ENCODE measurements at regions not wholly inside any gene's neighbourhood (a gene's known extent, or its start where the extent isn't known, plus 50 kb on each side); places are given as distances from the start of the nearest gene placed in this dataset.

DNA sequence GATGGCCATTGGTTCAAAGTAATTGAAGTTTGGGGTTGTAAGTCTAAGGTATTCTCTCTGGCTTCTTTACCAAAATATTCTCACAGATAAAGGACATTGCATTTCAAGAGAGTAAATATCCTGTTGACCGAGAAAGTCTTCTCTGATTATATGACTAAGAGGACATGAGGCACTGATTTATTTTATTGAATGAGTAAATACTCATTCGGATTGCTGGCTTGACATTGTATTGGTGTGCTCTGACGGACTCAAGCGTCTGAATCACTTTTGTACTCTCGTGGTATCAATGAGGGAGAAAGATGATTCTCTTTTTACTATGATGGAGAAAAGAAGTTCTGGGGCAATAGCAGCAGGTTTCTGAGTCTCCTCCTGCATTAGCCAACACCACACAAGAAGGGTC lies 205.3 kb upstream of the RRP15 start:
- Mint-ChIP-seq H3K27me3 (ENCODE audit: insufficient read depth) (no peaks in the 10 kb centered on the region; the same call in 1 of the 2 replicates), H3K27ac (no peak overlapping the region), H3K4me3 (no peak overlapping the region), H3K9me3 (peaks cover 49% of the 10 kb centered on the region), H3K36me3 (ENCODE audit: low read depth) (peaks cover 14% of the 10 kb centered on the region), H3K4me1 (ENCODE audit: low read depth) (no peaks in the 10 kb centered on the region)
- TF ChIP-seq, protein P1, sequence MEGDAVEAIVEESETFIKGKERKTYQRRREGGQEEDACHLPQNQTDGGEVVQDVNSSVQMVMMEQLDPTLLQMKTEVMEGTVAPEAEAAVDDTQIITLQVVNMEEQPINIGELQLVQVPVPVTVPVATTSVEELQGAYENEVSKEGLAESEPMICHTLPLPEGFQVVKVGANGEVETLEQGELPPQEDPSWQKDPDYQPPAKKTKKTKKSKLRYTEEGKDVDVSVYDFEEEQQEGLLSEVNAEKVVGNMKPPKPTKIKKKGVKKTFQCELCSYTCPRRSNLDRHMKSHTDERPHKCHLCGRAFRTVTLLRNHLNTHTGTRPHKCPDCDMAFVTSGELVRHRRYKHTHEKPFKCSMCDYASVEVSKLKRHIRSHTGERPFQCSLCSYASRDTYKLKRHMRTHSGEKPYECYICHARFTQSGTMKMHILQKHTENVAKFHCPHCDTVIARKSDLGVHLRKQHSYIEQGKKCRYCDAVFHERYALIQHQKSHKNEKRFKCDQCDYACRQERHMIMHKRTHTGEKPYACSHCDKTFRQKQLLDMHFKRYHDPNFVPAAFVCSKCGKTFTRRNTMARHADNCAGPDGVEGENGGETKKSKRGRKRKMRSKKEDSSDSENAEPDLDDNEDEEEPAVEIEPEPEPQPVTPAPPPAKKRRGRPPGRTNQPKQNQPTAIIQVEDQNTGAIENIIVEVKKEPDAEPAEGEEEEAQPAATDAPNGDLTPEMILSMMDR (IDR thresholded peaks at IDR 0.05) = no peak
- no peak for DNase-seq

DNA sequence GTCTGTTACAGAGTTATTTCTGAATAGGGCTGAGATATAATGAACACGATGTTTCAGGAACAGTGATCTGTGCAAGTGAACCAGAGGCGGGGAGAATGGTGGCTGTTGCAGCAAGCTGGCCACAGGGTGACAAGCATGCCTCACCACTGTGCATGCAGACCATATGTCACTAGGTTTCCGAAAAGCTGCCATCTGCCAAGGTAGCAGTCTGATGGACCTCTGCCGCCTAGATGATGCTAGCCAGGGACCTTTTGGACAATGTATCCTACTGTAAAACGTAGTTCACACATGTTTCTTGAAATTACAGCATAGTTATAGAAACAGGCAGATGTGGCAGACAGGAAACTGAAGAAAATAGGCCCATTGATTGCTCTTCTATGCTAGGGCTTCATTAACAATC lies 204.2 kb upstream of the RRP15 start:
- Mint-ChIP-seq H3K36me3 (ENCODE audit: low read depth) (peaks cover 14% of the 10 kb centered on the region), H3K27ac (no peak overlapping the region), H3K4me3 (no peak overlapping the region), H3K27me3 (ENCODE audit: insufficient read depth) (no peaks in the 10 kb centered on the region; the same call in 1 of the 2 replicates), H3K4me1 (ENCODE audit: low read depth) (no peaks in the 10 kb centered on the region), H3K9me3 (peaks cover 48% of the 10 kb centered on the region)
- no peak for DNase-seq
- TF ChIP-seq, protein P1 (IDR thresholded peaks at IDR 0.05) = no peak

DNA sequence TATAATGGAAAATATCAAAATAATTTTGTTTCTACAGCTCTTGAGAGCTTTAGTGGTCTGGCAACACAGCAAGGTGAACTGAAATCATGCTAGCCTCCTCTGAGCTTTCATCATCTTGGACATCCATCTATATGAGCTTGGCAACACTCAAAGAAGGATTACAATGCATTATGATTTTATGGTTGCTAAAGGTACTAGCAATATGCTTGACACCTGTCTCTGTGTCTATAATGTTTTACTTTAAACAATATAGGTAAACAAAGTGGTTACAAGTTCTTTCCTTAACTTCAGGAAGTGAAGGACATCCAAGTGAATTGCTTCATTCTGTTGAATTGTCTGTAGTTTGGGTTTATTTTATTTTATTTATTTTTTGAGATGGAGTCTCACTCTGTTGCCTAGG lies 203.7 kb upstream of the RRP15 start:
- TF ChIP-seq, protein P1 (IDR thresholded peaks at IDR 0.05) = no peak
- no peak overlapping the region for H3K27ac Mint-ChIP-seq
- H3K4me3 Mint-ChIP-seq = no peak overlapping the region
- H3K4me1 Mint-ChIP-seq (ENCODE audit: low read depth) = no peaks in the 10 kb centered on the region
- H3K27me3 Mint-ChIP-seq (ENCODE audit: insufficient read depth) = no peaks in the 10 kb centered on the region; the same call in 1 of the 2 replicates
- peaks cover 13% of the 10 kb centered on the region for H3K36me3 Mint-ChIP-seq (ENCODE audit: low read depth)
- H3K9me3 Mint-ChIP-seq = peaks cover 48% of the 10 kb centered on the region
- no peak for DNase-seq

DNA sequence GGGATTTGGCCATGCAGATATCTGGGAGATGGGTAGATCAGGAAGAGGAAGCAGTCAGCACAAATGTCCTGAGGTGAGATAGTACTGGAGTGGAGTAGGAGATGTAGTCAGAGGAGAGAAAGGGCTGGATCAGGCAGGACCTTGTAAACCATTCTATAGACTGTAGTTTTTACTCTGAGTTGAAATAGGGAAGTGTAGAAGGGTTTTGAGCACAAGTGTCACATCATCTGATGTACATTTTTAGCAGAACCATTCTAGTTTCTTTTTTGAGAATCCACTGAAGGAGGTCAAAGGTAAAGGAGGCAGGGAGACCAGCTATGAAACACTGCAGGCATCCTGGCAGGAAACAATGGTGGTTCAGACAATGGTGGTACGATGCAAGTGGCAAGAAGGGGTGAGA lies 194.6 kb upstream of the RRP15 start:
- TF ChIP-seq, protein P1 (IDR thresholded peaks at IDR 0.05) = no peak
- H3K9me3 Mint-ChIP-seq = peaks cover 19% of the 10 kb centered on the region
- H3K36me3 Mint-ChIP-seq (ENCODE audit: low read depth) = no peaks in the 10 kb centered on the region
- no peak overlapping the region for H3K27ac Mint-ChIP-seq
- H3K4me3 Mint-ChIP-seq = no peak overlapping the region
- H3K27me3 Mint-ChIP-seq (ENCODE audit: insufficient read depth) = peaks cover 2% of the 10 kb centered on the region; the same call in 1 of the 2 replicates
- H3K4me1 Mint-ChIP-seq (ENCODE audit: low read depth) = no peaks in the 10 kb centered on the region
- no peak for DNase-seq

DNA sequence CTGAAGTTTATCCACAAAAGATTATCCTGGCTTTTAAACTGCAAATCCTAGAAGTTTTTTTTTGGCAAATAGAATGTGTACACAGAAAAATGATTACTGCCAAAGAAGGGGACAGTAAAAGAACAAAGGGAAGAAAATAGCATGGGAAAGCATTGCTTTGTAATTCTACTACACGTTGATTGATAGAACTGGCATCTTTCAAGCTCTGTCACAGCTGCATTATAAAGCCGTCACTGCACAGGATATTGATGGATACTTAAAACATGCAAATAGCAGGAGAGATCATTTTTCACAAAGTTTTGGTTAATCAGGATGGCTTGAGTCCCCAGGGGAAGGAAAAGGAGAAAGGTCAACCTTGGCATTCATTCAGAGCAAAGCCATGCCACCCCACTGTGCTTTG lies 183.7 kb upstream of the RRP15 start:
- Mint-ChIP-seq H3K4me1 (ENCODE audit: low read depth) (no peaks in the 10 kb centered on the region), H3K27me3 (ENCODE audit: insufficient read depth) (no peaks in the 10 kb centered on the region), H3K4me3 (no peak overlapping the region), H3K9me3 (peaks cover 51% of the 10 kb centered on the region), H3K36me3 (ENCODE audit: low read depth) (no peaks in the 10 kb centered on the region), H3K27ac (no peak overlapping the region)
- TF ChIP-seq, protein P1 (IDR thresholded peaks at IDR 0.05) = no peak
- DNase-seq = no peak

DNA sequence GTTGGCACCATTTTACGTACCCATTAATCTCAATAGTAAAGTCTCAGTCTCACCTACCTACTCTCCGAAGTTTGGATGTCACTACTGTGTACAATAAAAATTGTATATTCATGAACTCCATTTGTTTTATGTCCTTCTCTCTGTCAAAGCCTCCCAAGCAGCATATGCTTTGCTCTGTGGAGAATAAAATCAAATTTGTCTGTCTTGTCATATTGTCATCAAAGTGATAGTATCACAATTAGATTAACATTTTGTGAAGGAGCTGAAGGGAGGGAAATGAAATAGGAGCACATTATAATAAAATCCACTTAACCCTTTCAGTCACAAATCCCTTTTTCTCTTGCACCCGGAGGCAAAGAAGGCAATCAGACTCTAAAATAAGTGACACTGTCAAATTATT lies 177.1 kb upstream of the RRP15 start:
- Mint-ChIP-seq H3K4me3 (no peak overlapping the region), H3K36me3 (ENCODE audit: low read depth) (no peaks in the 10 kb centered on the region), H3K9me3 (peaks cover 36% of the 10 kb centered on the region), H3K27ac (no peak overlapping the region), H3K27me3 (ENCODE audit: insufficient read depth) (no peaks in the 10 kb centered on the region), H3K4me1 (ENCODE audit: low read depth) (no peaks in the 10 kb centered on the region)
- no peak for DNase-seq
- TF ChIP-seq, protein P1 (IDR thresholded peaks at IDR 0.05) = no peak

Data from HFFc6 (cell line).